ENCODE measurements at regions not wholly inside any gene's neighbourhood (a gene's known extent, or its start where the extent isn't known, plus 50 kb on each side); places are given as distances from the start of the nearest gene placed in this dataset.

DNA sequence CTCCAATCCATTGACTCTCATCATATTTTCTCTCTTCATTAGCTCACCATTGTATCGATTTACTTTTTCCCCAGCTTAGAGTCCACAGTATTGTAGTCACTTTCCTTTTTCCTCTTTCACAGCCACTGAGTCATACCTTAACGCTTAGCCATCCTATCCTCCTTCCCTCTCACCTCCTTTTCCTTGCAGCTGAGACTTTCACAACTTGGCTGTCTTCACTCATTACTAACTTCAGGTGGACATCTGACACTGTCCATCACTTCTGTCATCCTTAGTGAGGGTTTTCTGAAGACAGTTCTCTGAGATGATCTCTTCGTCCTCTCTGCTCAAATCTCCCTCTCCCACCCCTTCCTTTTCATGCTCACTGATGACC is 70.5 kb upstream of the ESX1 start:
- TF ChIP-seq EZH2phosphoT487 (IDR thresholded peaks at IDR 0.05; ENCODE audit: low read depth) = no peak
- no peak for TF ChIP-seq CTCF (IDR thresholded peaks at IDR 0.05; ENCODE audit: low read depth, low read length)

All from OCI-LY3 (cell line).